MM.1S (cell line): ENCODE measurements at regions not wholly inside any gene's neighbourhood (a gene's known extent, or its start where the extent isn't known, plus 50 kb on each side); places are given as distances from the start of the nearest gene placed in this dataset.

Source experiments
- DNase-seq: peaks from one replicate; pipeline ENCODE4 v3.0.0-alpha.2; 2015
- H2AFZ ChIP-seq: fragments of 300-600 bp; sonication (generic); 2 replicates; pipeline ENCODE4 v1.6.0; 2016; ENCODE audit warnings: antibody characterized with exemption, low read length
- H3F3A ChIP-seq: fragments of 300-600 bp; sonication (generic); 2 replicates; pipeline ENCODE4 v1.6.1; 2016; ENCODE audit warnings: mild to moderate bottlenecking, antibody characterized with exemption, low read length, moderate library complexity, mixed read lengths; ENCODE audit not compliant: insufficient read depth
- H3K27ac ChIP-seq: fragments of 300-600 bp; sonication (generic); 2 replicates; pipeline ENCODE4 v1.5.1; 2016; ENCODE audit warnings: mild to moderate bottlenecking, low read length
- H3K27me3 ChIP-seq: fragments of 300-600 bp; sonication (generic); replicated peaks from 2 replicates; pipeline ENCODE4 v1.6.0; 2016; ENCODE audit warnings: low read length; ENCODE audit not compliant: insufficient read depth
- H3K36me3 ChIP-seq: fragments of 300-600 bp; sonication (generic); replicated peaks from 2 replicates; pipeline ENCODE4 v1.6.1; 2016; ENCODE audit warnings: mild to moderate bottlenecking, low read length, mixed read lengths; ENCODE audit not compliant: insufficient read depth
- H3K4me1 ChIP-seq: fragments of 300-600 bp; sonication (generic); 2 replicates; pipeline ENCODE4 v1.6.1; 2016; ENCODE audit warnings: low read length, mixed read lengths
- H3K4me2 ChIP-seq: fragments of 300-600 bp; sonication (generic); 2 replicates; pipeline ENCODE4 v1.6.0; 2016; ENCODE audit warnings: low read depth, low read length
- H3K4me3 ChIP-seq: fragments of 300-600 bp; sonication (generic); 2 replicates; pipeline ENCODE4 v1.5.1; 2016; ENCODE audit warnings: low read length, mixed read lengths
- H3K79me2 ChIP-seq: fragments of 300-600 bp; sonication (generic); 2 replicates; pipeline ENCODE4 v1.6.1; 2016; ENCODE audit warnings: mixed run types, low read length, mixed read lengths
- H3K9ac ChIP-seq: fragments of 300-600 bp; sonication (generic); 2 replicates; pipeline ENCODE4 v1.6.1; 2016; ENCODE audit warnings: low read length, mixed read lengths
- H3K9me2 ChIP-seq: fragments of 300-600 bp; sonication (generic); replicated peaks from 2 replicates; pipeline ENCODE4 v1.6.1; 2016; ENCODE audit warnings: mild to moderate bottlenecking, low read length, mixed read lengths; ENCODE audit not compliant: insufficient read depth
- H3K9me3 ChIP-seq: fragments of 300-600 bp; sonication (generic); replicated peaks from 2 replicates; pipeline ENCODE4 v1.6.1; 2016; ENCODE audit warnings: mild to moderate bottlenecking, low read length, mixed read lengths; ENCODE audit not compliant: insufficient read depth
- H4K20me1 ChIP-seq: fragments of 300-600 bp; sonication (generic); 2 replicates; pipeline ENCODE4 v1.6.1; 2016; ENCODE audit warnings: mild to moderate bottlenecking, low read length, moderate library complexity, mixed read lengths; ENCODE audit not compliant: insufficient read depth
- CTCF ChIP-seq: fragments of 300-600 bp; sonication (generic); IDR thresholded peaks from 2 replicates; pipeline ENCODE4 v1.5.1; 2016; ENCODE audit warnings: antibody characterized with exemption, low read length, mixed read lengths
- EZH2 ChIP-seq: fragments of 300-600 bp; sonication (generic); optimal IDR thresholded peaks from 2 replicates; pipeline ENCODE3; 2017; ENCODE audit warnings: low read depth, mild to moderate bottlenecking, antibody characterized with exemption, low read length, mixed read lengths
- EZH2phosphoT487 ChIP-seq: fragments of 300-600 bp; sonication (generic); IDR thresholded peaks from 2 replicates; pipeline ENCODE4 v1.6.1; 2018; ENCODE audit warnings: antibody characterized with exemption, low read length

- no peak for TF ChIP-seq EZH2phosphoT487
- no peak for TF ChIP-seq CTCF
- TF ChIP-seq EZH2 = no peak
- no peak overlapping the region for H2AFZ ChIP-seq
- H3K27me3 ChIP-seq = peaks cover 20% of the 10 kb centered on the region; the same call in 1 of the 2 replicates
- no peak overlapping the region for H3K27ac ChIP-seq
- no peak overlapping the region for H3K4me3 ChIP-seq
- DNase-seq = no peak
- H3F3A ChIP-seq = no peaks in the 10 kb centered on the region
- no peak overlapping the region for H3K4me2 ChIP-seq
- H3K36me3 ChIP-seq = no peaks in the 10 kb centered on the region
- H3K9me2 ChIP-seq = no peaks in the 10 kb centered on the region
- no peaks in the 10 kb centered on the region for H4K20me1 ChIP-seq
- H3K9me3 ChIP-seq = no peaks in the 10 kb centered on the region
- H3K79me2 ChIP-seq = no peaks in the 10 kb centered on the region
- H3K9ac ChIP-seq = no peak overlapping the region
- H3K4me1 ChIP-seq = no peaks in the 10 kb centered on the region
These were observed 494.3 kb downstream of the PTPRU start for GRCh38 chr1:29730623-29731022.

- DNase-seq = no peak
- H3K79me2 ChIP-seq = no peaks in the 10 kb centered on the region
- no peaks in the 10 kb centered on the region for H4K20me1 ChIP-seq
- H2AFZ ChIP-seq = no peak overlapping the region
- no peaks in the 10 kb centered on the region for H3K4me1 ChIP-seq
- H3K4me2 ChIP-seq = no peak overlapping the region
- H3K36me3 ChIP-seq = no peaks in the 10 kb centered on the region
- H3K9me2 ChIP-seq = no peaks in the 10 kb centered on the region
- H3K27me3 ChIP-seq = peaks cover 15% of the 10 kb centered on the region; the same call in 1 of the 2 replicates
- H3K27ac ChIP-seq = no peak overlapping the region
- no peak overlapping the region for H3K9ac ChIP-seq
- H3K4me3 ChIP-seq = no peak overlapping the region
- H3K9me3 ChIP-seq = no peaks in the 10 kb centered on the region
- no peaks in the 10 kb centered on the region for H3F3A ChIP-seq
- TF ChIP-seq EZH2 (no peak), EZH2phosphoT487 (no peak), CTCF (no peak)
These were observed 493.0 kb downstream of the PTPRU start for GRCh38 chr1:29729281-29729680.

- Histone ChIP-seq H3K9me3 (no peaks in the 10 kb centered on the region), H3K4me2 (no peak overlapping the region), H3K9me2 (no peaks in the 10 kb centered on the region), H3K36me3 (no peaks in the 10 kb centered on the region), H4K20me1 (no peaks in the 10 kb centered on the region), H3K27me3 (peaks cover 11% of the 10 kb centered on the region; the same call in 1 of the 2 replicates), H3K9ac (no peak overlapping the region), H3F3A (no peaks in the 10 kb centered on the region), H3K27ac (no peak overlapping the region), H3K4me3 (no peak overlapping the region), H3K79me2 (no peaks in the 10 kb centered on the region), H2AFZ (no peak overlapping the region), H3K4me1 (no peaks in the 10 kb centered on the region)
- DNase-seq = no peak
- no peak for TF ChIP-seq EZH2phosphoT487
- TF ChIP-seq CTCF = no peak
- no peak for TF ChIP-seq EZH2
These were observed 492.4 kb downstream of the PTPRU start for GRCh38 chr1:29728703-29729102.
